CD4-positive, alpha-beta T cell (primary cell): ENCODE measurements at regions not wholly inside any gene's neighbourhood (a gene's known extent, or its start where the extent isn't known, plus 50 kb on each side); places are given as distances from the start of the nearest gene placed in this dataset.
"Not testable (repeated sequence)": the region's sequence is repeated elsewhere in the genome, so short reads cannot be mapped to it uniquely, and the experiment has no call there.

Experiments used
- ATAC-seq: fragments of 200-7000 bp; cut with Tn5 transposase; one replicate; pipeline ENCODE4 v1.10.0; 2022; ENCODE audit warnings: mild to moderate bottlenecking; ENCODE audit not compliant: poor library complexity
- CTCF ChIA-PET: fragments of 350-600 bp; sonication (Branson Sonifier 250); formaldehyde crosslinking; loops from one replicate; lab custom pipeline; 2021; ENCODE audit warnings: antibody characterized with exemption, inconsistent platforms; lab: Charles Lee
- POLR2A ChIA-PET: fragments of 350-600 bp; sonication (Branson Sonifier 250); formaldehyde crosslinking; loops from one replicate; lab custom pipeline; 2021; ENCODE audit warnings: antibody characterized with exemption, inconsistent platforms; lab: Charles Lee
- DNase-seq, 14 experiments: peaks; one replicate each; pipeline ENCODE4 v3.0.0-alpha.2; 2013 to 2020; ENCODE audit warnings: mixed read lengths in 2 of 14
- H3K27ac ChIP-seq, 2 donors: one replicate each; pipeline versions ENCODE4 v1.5.1 to v1.7.0; 2013; ENCODE audit warnings: low read length in 2 of 2, low read depth in 1 of 2, mild to moderate bottlenecking in 1 of 2
- H3K27me3 ChIP-seq, 2 experiments: 1 replicate in 1 of 2; 2 replicates in 1 of 2; pipeline versions ENCODE4 v1.6.1 to v1.7.0; 2013; ENCODE audit warnings: low read length in 2 of 2, control low read depth in 1 of 2, mild to moderate bottlenecking in 1 of 2, moderate library complexity in 1 of 2; ENCODE audit not compliant: insufficient read depth in 2 of 2, control insufficient read depth in 1 of 2
- H3K36me3 ChIP-seq: one replicate; pipeline ENCODE4 v1.6.1; 2013; ENCODE audit warnings: low read length, control low read depth; ENCODE audit not compliant: insufficient read depth
- H3K4me1 ChIP-seq: one replicate; pipeline ENCODE4 v1.6.1; 2013; ENCODE audit warnings: low read length, control low read depth; ENCODE audit not compliant: insufficient read depth
- H3K4me3 ChIP-seq: one replicate; pipeline ENCODE4 v1.5.1; 2013; ENCODE audit warnings: mild to moderate bottlenecking, low read length, moderate library complexity
- H3K9me3 ChIP-seq, 2 experiments: 1 replicate in 1 of 2; 2 replicates in 1 of 2; pipeline versions ENCODE4 v1.6.1 to v1.7.0; 2013; ENCODE audit warnings: low read length in 2 of 2, mild to moderate bottlenecking in 2 of 2, control low read depth in 1 of 2, moderate library complexity in 1 of 2; ENCODE audit not compliant: control insufficient read depth in 1 of 2, insufficient read depth in 1 of 2
- H3K27ac Mint-ChIP-seq: one replicate; pipeline ENCODE4 v1.8.0; 2020; ENCODE audit warnings: mixed read lengths
- H3K27me3 Mint-ChIP-seq: one replicate; pipeline ENCODE4 v1.8.0; 2021; ENCODE audit warnings: mixed read lengths
- H3K36me3 Mint-ChIP-seq: one replicate; pipeline ENCODE4 v1.8.0; 2021; ENCODE audit warnings: low read depth, mixed read lengths
- H3K4me1 Mint-ChIP-seq: one replicate; pipeline ENCODE4 v1.8.0; 2021; ENCODE audit warnings: low read depth, mixed read lengths
- H3K4me3 Mint-ChIP-seq: one replicate; pipeline ENCODE4 v1.8.0; 2020; ENCODE audit warnings: mild to moderate bottlenecking, mixed read lengths
- H3K9me3 Mint-ChIP-seq: one replicate; pipeline ENCODE4 v1.8.0; 2020; ENCODE audit warnings: mixed read lengths
- CTCF ChIP-seq: fragments of 200-600 bp; IDR thresholded peaks from one replicate; pipeline ENCODE4 v1.8.0; 2022; ENCODE audit warnings: antibody characterized with exemption, mild to moderate bottlenecking
- intact Hi-C, 2 experiments: fragments of 100-400 bp; cut with DNase I in 1 of 2; cut with micrococcal nuclease in 1 of 2; formaldehyde crosslinking; loops; one replicate each; pipeline versions ENCODE4 v1.15.1 to v1.9.0; 2023 to 2025; cut with DNase I, micrococcal nuclease

GRCh38 chr20:53805895-53806384 is 212.3 kb upstream of the ZNF217 start:
- Histone ChIP-seq H3K4me3 (no peak overlapping the region), H3K27ac (no peak overlapping the region), H3K27me3 (no peaks in the 10 kb centered on the region), H3K36me3 (no peaks in the 10 kb centered on the region), H3K9me3 (no peaks in the 10 kb centered on the region), H3K4me1 (no peaks in the 10 kb centered on the region)
- CTCF ChIA-PET: no interaction called here
- Mint-ChIP-seq H3K4me1 (no peaks in the 10 kb centered on the region), H3K36me3 (no peaks in the 10 kb centered on the region), H3K9me3 (no peaks in the 10 kb centered on the region), H3K27ac (no peak overlapping the region), H3K4me3 (no peak overlapping the region), H3K27me3 (no peaks in the 10 kb centered on the region)
- POLR2A ChIA-PET: no interaction called here
- no peak for TF ChIP-seq CTCF
- ATAC-seq: no peak
- intact Hi-C loops: loop anchor here in 1 of 2 experiments (2.0 kb wide), 1 partner anchor 21 kb away; no protein-coding TSS in a partner anchor
- no peak for DNase-seq

GRCh38 chr20:53804920-53805894 is 211.6 kb upstream of the ZNF217 start:
- H3K4me1 Mint-ChIP-seq: no peaks in the 10 kb centered on the region
- no peak for TF ChIP-seq CTCF
- POLR2A ChIA-PET: interaction anchor here (0.6 kb wide), 1 partner anchor 72 kb away, joined by 3 read pairs; no protein-coding TSS in a partner anchor
- no peak overlapping the region for H3K4me3 Mint-ChIP-seq
- H3K36me3 Mint-ChIP-seq: no peaks in the 10 kb centered on the region
- H3K9me3 Mint-ChIP-seq: no peaks in the 10 kb centered on the region
- no peak overlapping the region for H3K4me3 ChIP-seq
- H3K27me3 ChIP-seq: no peaks in the 10 kb centered on the region
- ATAC-seq: no peak
- no peak overlapping the region for H3K27ac Mint-ChIP-seq
- no peaks in the 10 kb centered on the region for H3K4me1 ChIP-seq
- H3K9me3 ChIP-seq: no peaks in the 10 kb centered on the region
- H3K27me3 Mint-ChIP-seq: no peaks in the 10 kb centered on the region
- H3K36me3 ChIP-seq: no peaks in the 10 kb centered on the region
- H3K27ac ChIP-seq: no peak overlapping the region
- no peak for DNase-seq
- CTCF ChIA-PET: no interaction called here
- intact Hi-C loops: loop anchor here in 1 of 2 experiments (2.0 kb wide), 1 partner anchor 20 kb away; no protein-coding TSS in a partner anchor

- POLR2A ChIA-PET: not testable (repeated sequence)
Observed at GRCh38 chr20:53804308-53804707, 210.7 kb upstream of the ZNF217 start.

More at GRCh38 chr20:53804308-53804707, 210.7 kb upstream of the ZNF217 start:
- intact Hi-C loops: loop anchor here in 1 of 2 experiments (2.0 kb wide), 1 partner anchor 20 kb away; no protein-coding TSS in a partner anchor
- H3K9me3 ChIP-seq, CTCF ChIA-PET, H3K27me3 Mint-ChIP-seq, H3K36me3 ChIP-seq, H3K36me3 Mint-ChIP-seq, H3K4me1 ChIP-seq, H3K27ac Mint-ChIP-seq, H3K4me3 Mint-ChIP-seq, H3K4me1 Mint-ChIP-seq, H3K4me3 ChIP-seq, H3K27me3 ChIP-seq, ATAC-seq, H3K27ac ChIP-seq, H3K9me3 Mint-ChIP-seq, DNase-seq: not testable (repeated sequence)
